A172 (cell line): ENCODE measurements at regions not wholly inside any gene's neighbourhood (a gene's known extent, or its start where the extent isn't known, plus 50 kb on each side); places are given as distances from the start of the nearest gene placed in this dataset.
A peak's percentile ranks its signal among the peaks of the same experiment; 100 is the strongest.

Experiments
- DNase-seq: peaks from one replicate; pipeline ENCODE4 v3.0.0-alpha.2; 2015; ENCODE audit warnings: low spot score

- DNase-seq, result no peak
These were observed 51.9 kb upstream of the OTOL1 start for GRCh38 chr3:161444694-161445077.

- DNase-seq, result no peak
These were observed 52.5 kb upstream of the OTOL1 start for GRCh38 chr3:161443921-161444693.

GRCh38 chr3:161430307-161430706 is 59.0 kb upstream of the SPTSSB start:
- no peak for DNase-seq

DNA sequence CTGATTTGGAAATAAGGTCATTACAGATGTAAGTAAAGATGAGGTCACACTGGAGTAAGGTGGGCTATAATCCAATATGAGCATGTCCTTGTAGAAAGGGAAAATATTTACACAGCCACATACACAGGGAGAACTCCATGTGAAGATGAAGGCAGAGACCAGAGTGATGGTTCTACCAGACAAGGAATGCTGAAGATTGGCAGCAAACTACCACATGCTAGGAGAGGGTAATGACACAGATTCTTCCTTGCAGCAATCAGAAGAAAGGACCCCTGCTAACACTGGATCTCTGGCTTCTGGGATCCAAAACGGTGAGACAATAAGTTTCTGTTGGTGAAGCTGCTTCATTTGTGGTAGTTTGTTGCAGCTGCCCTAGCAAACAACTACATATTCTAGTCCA is 56.0 kb upstream of the SPTSSB start:
- DNase-seq, result no peak

DNA sequence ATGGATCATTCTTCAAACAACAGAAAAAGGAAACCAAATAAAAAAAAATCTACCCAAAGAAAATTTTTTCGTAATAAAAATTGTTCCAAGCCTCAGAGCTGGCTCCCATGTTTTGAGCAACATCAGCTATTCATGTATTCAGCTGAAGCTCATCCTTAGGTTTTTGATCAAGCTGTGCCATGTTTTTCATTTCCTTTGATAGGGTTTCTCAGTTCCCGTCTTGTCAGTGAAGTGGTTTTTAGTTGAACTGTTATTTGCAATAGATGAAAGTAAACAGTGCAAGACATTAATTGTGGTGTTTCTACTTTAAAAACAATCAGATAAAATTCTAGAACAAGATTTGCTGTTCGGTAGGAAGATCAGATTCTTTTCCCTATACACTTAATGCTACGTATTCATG is 55.4 kb upstream of the SPTSSB start:
- no peak for DNase-seq

GRCh38 chr3:161423911-161424522 is 52.7 kb upstream of the SPTSSB start:
- peak; percentile 60 for DNase-seq

- DNase-seq, result no peak
These were observed 50.9 kb upstream of the SPTSSB start for GRCh38 chr3:161422171-161422700.
